Cardiac septum (tissue), 1 donor: ENCODE measurements at regions not wholly inside any gene's neighbourhood (a gene's known extent, or its start where the extent isn't known, plus 50 kb on each side); places are given as distances from the start of the nearest gene placed in this dataset.
"Not testable (repeated sequence)": the region's sequence is repeated elsewhere in the genome, so short reads cannot be mapped to it uniquely, and the experiment has no call there.

Experiments used
- DNase-seq: peaks from one replicate; pipeline ENCODE4 v3.0.0-alpha.2; 2020; ENCODE audit warnings: low spot score
- intact Hi-C: fragments of 100-400 bp; cut with DNase I; formaldehyde crosslinking; loops from one replicate; pipeline ENCODE4 v1.14.0; 2022
- donor health status: DM: no; HTN: no; CAD: no.

DNA sequence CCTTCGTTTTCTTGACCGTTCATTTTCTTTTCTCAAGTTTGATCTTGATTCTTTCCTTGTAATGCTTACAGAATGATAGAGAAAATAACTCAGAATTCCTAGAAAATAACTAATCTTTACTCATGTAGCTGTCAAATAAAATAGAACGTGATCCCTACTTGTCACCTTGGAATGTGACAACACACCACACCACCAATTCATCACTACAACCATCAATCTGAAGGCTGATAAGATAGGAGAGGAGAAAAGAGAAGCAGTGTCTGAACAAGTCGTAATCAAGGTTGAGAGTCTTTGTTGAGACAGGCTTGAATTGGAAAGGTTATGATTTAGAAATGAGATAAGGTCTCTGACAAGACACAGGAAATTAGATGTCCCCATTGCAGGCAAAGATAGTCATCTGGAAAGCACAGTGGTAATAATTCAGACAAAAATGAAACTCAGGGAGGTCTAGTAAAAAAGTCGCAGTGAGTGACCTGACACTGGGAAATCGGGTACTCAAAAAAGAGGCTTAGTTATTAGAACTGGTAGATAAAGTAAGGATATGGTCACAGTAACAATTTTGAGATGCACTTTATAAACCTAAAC, 456.2 kb downstream of the FAT4 start:
- intact Hi-C loops: no loop called here
- DNase-seq: no peak

DNA sequence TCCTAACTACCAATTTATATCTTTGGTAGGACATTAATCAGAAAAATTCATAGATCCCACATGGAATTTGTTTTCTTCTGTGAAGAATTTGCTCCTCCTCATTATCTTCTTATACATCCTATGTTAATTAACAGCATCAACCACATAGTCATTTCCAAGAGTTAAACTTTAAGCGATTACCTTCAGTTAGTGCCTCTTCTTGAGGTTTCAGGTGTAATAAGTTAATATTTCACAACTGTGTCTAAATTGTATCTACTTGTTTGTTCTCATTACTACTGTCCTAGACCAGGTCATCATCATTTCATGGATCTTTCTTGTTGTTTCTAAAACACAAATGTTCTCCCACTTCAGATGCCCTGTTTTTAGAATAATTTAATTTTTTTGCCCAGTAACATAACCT, 457.9 kb downstream of the FAT4 start:
- intact Hi-C loops: no loop called here
- no peak for DNase-seq

DNA sequence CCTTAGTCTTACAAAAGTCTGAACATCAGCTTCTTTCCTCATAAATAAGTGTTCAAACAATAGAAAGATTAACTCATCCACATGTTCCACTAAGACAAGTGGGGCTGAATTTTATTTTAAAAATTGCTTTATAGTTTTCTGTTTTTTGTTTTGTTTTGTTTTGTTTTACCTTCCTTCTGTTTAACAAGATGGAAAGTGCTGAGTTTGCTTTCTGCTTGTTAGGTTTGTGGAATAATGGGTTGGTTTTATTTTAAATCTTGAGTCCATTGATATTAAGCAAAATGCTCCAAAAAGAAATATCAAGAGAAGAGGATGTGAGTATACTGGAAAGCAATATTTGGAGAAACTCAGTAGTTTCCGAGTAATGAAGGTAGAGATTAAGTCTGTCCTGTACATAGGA, 458.7 kb downstream of the FAT4 start:
- DNase-seq: no peak
- intact Hi-C loops: no loop called here

DNA sequence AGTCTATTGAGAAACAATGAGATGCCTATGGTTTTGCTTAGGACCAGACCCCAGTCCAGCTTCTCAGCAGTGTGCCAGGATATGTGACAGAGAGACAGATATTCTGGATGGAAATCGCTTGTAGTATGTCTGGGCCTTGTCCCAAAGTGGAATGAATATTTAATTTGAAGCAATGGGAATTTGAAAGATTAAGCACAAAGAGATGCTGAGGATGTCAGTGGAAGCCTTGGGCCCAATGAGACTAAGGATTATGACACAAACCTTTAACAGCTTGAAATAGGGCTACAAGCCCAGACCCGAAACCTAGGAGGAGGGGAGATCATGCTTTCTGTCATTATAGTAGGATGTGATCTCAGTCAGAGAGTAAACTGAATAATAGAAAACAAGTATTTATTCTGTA, 459.2 kb downstream of the FAT4 start:
- intact Hi-C loops: no loop called here
- DNase-seq: no peak

DNA sequence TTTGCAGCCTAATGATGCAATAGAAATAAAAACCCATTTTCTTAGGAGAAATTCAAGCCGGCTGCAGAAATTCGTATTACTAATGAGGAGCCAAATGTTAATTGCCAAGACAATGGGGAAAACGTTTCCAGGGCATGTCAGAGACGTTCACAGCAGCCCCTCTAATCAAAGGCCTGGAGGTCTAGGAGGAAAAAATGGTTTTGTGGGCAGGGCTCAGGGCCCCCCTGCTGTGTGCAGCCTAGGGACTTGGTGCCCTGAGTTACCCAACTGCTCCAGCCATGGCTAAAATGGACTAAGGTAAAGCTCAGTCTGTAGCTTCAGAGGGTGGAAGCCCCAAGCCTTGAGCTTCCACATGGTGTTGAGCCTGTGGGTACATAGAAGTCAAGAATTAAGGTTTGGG, 461.4 kb downstream of the FAT4 start:
- no peak for DNase-seq
- intact Hi-C loops: no loop called here

DNA sequence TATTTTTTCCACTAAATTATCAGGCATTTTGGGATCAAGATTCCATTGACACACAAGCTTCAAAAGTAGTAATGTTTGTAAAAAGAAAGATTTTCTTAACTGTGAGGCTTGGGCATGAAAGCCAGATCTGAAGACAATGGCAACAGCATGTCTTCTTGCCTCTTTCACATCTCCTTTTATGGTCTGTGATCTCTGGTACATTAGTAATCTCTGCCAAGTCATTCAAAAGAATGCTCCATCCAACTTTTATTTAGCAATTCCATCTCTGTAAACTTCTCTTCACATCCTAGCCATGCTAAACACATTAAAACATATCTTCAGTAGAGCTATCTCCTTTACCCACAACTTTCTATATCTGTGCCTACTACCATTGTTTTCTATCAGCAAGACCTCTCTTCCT, 465.4 kb downstream of the FAT4 start:
- DNase-seq: no peak
- intact Hi-C loops: no loop called here

DNA sequence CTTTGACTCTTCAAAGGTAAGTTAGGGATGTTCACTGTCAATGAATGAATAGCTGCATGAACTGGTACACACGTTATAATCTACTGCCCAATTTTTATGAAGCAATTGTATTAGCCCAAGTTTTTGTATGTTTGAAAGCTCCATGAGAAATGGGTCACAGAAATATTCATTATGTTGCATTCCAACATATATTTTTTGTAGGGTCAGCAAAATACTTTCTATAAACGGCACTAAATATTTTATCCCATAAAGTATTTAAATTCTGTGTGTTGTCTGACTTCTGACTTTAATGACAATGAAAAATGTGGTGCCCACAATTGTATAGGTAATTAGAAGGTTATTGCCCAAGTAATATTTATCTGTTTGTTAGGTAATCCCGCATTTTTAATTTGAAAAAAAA, 466.0 kb downstream of the FAT4 start:
- intact Hi-C loops: no loop called here
- DNase-seq: no peak

DNA sequence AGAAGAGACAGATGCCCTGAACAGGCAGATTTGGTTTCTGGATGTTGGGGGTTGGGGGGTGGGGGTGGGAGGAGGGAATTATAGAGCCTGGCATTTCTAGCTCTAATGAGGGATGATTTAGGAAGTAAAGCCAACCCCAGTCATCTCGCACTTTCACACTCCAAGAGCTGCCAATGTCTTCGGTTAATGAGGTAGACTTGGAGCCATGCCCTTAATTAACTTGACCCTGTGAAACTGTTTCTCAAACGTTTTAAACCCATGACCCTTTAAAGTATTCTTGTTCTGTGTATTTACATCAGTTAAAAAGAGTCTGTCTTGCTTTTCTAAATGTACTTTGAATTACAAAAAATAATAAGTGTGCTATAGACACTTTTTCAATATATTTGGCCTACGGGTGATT, 466.9 kb downstream of the FAT4 start:
- intact Hi-C loops: no loop called here

DNA sequence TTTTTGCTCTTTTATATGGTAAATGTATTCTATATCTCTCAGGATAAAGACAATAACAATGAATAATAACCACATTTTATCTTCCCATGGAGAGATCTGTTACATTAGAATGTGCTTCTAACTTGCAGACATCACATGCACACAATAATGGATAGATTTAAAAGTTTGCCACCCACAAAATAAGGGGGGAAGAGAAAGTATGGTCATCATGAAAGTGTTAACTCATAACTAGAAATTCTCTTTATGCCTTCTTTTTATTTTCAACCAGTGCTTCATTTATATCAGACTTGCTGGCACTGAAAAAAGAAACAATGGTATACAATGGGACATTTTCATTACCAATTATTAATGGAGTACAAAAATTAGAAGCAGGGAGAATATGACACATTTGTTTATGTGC, 470.0 kb downstream of the FAT4 start:
- no peak for DNase-seq
- intact Hi-C loops: no loop called here

More for the DNA sequence above, 466.9 kb downstream of the FAT4 start:
- DNase-seq: no peak

DNA sequence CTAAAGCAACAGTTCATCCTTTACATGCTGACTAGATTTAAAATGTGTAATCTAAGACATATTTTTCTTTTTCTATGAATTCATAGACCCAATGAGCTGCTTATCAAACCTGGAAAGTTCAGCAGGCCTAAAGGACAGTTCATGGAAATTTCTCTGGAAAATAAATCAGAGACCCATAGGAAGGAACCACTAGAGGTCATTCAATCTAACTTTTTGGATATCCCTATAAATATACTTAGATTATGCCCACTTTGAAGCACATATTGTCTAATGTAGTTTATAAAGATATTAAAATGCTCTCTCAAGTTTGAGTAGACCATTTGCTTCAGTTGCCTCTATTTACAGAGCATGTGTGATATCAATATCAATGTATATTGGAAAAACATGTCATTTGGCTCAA, 473.0 kb downstream of the FAT4 start:
- DNase-seq: no peak
- intact Hi-C loops: no loop called here

DNA sequence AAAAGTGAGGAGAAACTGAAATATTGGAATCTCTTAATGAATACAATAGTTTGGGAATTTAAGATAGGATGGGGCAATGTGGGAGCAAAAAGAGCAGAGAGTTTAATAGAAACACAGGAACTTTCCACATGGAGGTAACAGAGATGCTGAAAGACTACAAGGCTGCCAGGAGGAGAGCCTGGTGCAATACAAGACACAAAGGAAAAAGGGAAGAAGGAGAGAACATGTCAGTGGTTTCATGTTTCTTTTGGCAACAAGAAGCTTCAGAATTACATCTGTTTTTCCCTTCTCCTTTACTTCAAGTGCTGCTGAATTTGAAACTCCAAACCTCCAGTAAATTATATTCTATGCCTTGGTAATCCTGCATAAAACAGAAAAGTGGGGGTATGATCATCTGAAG, 474.3 kb downstream of the FAT4 start:
- no peak for DNase-seq
- intact Hi-C loops: no loop called here

DNA sequence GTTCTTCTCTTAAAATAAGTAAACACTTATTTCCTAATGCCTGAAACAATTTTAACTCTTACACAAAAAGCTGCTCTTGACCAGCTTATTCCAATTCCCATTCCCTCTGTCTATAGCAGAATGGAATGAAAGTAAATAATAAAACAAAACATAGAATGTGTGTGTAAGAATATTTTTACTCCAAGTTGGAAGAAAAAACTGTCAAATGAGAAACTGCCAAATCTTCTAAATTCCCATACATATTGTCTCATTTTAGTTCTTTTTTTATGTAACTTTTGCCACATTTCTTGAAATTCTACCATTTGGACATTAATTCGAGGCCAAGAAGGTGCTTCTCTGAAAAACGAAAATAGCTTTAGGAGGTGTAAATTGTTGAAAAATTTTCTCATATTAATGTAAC, 477.1 kb downstream of the FAT4 start:
- intact Hi-C loops: no loop called here
- DNase-seq: no peak

DNA sequence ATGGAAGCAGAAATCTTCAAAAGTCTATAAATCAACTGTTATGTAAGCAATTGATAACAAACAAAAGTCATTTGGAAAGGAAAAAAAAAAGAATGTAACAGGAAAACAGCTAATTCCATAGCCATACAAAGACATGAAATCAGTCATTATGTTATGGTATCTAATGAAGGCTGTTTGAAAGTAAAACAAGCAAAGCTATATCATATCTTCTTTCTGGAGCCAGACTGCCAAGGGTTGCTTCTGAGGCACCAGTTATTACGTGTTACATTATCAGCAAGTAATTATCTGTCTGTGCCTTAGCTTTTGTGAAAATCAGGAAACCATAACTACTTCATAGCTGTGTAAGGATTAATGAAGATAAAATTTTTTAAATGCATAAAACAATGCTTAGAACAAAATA, 480.2 kb downstream of the FAT4 start:
- DNase-seq: no peak
- intact Hi-C loops: no loop called here

DNA sequence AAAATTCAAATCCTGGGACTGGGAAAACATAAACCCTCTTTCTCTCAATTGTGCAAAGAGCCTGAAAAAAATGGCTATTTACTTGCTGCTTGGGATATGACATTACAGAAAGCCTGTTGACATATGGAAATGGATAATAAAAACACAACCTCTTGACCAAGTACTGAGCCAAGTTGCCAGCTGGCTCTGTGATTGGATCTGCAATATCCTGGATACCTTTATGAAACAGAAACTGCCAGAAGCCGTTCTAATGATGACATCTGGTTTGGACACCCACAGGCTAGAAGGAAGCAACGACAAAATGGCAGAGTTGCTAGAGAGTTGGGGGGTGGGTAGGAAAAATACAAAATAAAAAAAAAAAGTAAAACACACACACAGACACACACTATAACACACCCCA, 481.4 kb downstream of the FAT4 start:
- intact Hi-C loops: no loop called here
- DNase-seq: no peak

DNA sequence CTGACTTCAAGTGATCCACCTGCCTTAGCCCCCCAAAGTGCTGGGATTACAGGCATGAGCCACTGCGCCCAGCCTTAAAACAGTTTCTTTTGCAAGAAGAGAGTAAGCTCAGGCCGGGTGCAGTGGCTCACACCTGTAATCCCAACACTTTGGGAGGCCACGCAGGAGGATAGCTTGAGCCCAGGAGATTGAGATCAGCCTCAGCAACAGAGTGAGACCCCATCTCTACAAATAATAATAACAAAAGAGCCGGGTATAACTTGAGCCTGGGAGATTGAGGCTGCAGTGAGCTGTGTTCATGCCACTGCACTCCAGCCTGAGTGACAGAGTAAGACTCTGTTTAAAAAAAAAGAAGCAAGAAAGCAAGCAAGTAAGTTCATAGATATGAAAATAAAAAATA, 482.9 kb downstream of the FAT4 start:
- intact Hi-C loops, DNase-seq: not testable (repeated sequence)

DNA sequence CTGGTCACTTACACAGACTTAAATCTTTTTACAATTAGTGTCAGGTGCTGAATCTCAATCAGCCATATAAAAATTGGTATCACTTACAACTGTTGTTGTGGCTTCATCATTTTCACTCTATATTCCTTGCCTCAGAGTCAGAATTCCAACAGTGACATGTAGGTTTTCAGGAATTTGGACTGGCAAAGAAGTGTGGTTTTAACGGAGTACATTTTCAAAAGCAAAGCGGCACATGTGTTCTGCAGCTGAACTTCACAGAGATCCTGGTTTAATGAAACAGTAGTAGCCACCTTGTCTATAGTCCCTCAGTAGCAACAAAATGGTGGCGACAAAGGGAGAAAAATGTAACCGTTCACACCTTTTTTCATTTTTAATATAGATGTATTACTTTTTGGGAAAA, 486.6 kb downstream of the FAT4 start:
- intact Hi-C loops: no loop called here
- no peak for DNase-seq

DNA sequence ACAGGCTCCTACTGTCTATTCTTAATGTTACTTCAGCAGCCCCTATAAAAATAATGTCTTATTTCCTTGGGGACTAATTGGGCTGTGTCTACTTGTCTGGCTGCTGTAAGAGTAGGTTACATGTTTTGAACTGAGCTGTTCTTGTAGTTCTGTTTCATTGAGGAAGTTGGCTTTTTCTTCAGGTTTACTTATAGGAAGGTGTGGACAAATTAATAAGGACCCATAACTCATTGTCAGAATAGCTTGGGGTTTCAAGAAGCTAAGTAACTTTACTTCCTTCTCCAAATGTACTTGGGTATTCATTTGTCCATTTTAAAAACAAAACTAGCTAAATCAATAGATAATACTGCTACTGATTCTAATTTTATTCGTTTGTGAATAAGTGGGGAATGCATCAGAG, 487.2 kb downstream of the FAT4 start:
- intact Hi-C loops: no loop called here
- no peak for DNase-seq

DNA sequence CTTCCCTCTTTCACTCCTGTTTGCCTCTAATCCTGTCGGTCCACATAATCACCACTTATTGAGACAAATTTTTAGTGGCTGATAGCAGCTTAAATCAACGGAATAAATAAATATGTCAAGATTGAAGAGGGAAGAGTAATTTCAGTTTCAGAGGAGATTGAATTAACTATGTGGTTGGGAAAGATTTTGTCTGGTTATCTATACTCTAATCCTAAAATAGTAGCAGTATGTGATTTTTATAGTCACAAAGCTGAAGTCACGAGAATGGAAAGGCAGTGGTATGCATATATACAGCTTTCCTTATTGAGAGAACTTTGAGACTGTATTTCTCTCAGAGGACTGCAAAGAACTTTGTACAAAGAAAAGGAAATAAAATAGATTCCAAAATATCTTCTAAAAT, 493.3 kb downstream of the FAT4 start:
- DNase-seq: no peak
- intact Hi-C loops: no loop called here

DNA sequence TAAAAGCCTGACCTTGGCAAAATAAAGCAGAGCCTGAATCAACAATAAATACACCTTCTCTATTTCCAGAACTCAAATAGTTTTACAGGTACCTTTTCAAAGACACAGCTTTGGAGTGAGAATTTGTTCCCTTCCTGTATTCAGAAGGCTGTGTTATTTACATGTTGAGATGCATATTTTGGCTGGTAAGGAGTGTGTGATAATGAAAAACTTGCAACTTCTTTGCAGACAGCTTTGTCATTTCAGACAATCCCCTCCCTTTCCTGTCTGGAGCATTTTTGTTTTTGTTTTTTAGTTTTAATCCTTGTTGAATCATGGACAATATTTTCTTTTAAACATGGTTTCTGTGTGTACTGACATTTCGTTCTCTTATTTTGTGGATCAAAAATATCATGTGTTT, 493.8 kb downstream of the FAT4 start:
- intact Hi-C loops: no loop called here
- no peak for DNase-seq

DNA sequence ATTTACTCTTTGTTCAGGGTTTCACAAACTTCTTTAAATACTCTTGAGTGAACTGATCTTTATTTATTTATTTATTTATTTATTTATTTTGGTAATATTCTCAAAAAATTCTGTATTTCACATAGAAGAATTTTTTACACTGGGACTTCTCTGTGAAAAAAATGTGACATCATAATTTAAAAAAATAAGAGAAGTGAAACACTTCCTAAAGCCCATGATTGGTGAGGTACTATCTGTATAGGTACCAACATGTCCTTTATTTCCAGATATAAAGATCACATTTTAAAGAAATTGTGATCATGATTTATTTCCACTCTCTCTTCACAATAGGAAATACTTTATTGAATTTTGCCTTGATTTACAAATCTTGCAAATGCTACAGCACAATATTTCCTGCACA, 497.1 kb downstream of the FAT4 start:
- DNase-seq: no peak
- intact Hi-C loops: no loop called here

DNA sequence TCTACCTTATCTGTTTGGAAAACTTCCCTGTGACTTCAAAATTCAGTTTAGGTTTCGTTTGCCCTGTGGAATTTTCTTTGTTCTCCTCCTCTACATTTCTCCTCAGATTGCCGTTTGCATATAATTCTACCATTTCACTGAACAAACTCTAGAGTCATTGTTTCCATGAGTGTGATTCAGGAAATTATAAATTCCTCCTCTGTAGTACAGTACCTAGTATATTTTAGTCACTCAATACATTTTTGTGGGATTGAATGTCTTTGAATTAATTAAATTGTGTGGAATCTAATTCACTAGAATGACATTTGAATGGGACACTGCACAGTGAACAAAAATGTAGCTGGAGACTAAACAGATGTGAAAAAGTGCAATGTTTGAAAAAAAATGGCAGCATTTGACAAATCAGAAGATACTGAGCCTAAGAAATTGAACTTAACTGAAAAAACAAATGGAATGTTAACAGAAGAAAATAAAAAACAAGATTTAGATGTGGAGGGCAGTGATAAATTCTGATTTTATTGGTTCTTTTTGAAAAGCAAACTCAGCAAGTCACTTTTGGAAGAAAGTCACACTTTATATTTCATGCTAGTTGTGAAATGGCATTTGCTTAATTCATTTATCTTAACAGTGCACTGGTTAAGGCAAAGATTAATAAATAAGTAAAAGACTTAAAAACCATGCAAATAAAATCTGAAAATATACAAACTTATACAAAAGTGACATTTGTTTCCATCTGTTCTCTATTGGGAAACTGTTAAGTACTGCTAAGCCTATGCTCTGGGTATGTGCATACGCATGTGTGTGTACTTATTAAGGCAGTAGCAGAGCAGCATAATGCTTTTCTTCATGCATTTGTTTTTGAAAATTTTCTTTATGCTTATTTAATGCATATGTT, 512.3 kb downstream of the FAT4 start:
- no peak for DNase-seq
- intact Hi-C loops: no loop called here

DNA sequence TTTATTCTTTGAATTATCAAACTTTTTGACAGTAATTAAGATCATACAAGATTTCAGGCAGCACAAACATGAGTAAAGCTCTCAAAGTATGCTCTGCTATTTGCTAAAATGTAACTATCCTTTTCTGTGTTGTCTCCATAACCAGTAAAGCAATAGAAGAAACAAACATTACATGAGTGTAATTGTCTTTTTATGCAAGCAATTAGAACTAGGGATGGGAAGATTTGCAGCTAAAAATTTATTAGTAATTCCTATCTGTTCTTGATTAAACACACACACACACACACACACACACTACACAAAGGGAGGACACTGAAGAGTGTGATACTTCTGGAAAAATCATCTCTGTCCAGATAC, 512.9 kb downstream of the FAT4 start:
- intact Hi-C loops: no loop called here
- no peak for DNase-seq
